OCI-LY1 (cell line): ENCODE measurements at regions not wholly inside any gene's neighbourhood (a gene's known extent, or its start where the extent isn't known, plus 50 kb on each side); places are given as distances from the start of the nearest gene placed in this dataset.

Source experiments
- H2AFZ ChIP-seq: fragments of 200-600 bp; sonication (generic), shearing (Covaris generic); 2 replicates; pipeline ENCODE4 v1.6.0; 2014; ENCODE audit warnings: antibody characterized with exemption, mild to moderate bottlenecking, low read length
- H3F3A ChIP-seq: fragments of 200-600 bp; sonication (generic), shearing (Covaris generic); 2 replicates; pipeline ENCODE4 v1.6.0; 2014; ENCODE audit warnings: mild to moderate bottlenecking, antibody characterized with exemption, low read length, moderate library complexity; ENCODE audit not compliant: insufficient read depth
- H3K27ac ChIP-seq: fragments of 200-600 bp; sonication (generic); 2 replicates; pipeline ENCODE4 v1.5.1; 2014; ENCODE audit warnings: low read length, mixed run types, mild to moderate bottlenecking, low read depth; ENCODE audit not compliant: poor library complexity, severe bottlenecking
- H3K27me3 ChIP-seq: fragments of 200-600 bp; sonication (generic); 2 replicates; pipeline ENCODE4 v1.6.0; 2014; ENCODE audit warnings: antibody characterized with exemption, mild to moderate bottlenecking, low read length, moderate library complexity; ENCODE audit not compliant: insufficient read depth
- H3K36me3 ChIP-seq: fragments of 200-600 bp; sonication (generic); 2 replicates; pipeline ENCODE4 v1.6.1; 2014; ENCODE audit warnings: mild to moderate bottlenecking, antibody characterized with exemption, low read length, moderate library complexity, mixed read lengths; ENCODE audit not compliant: insufficient read depth
- H3K4me1 ChIP-seq: fragments of 200-600 bp; sonication (generic); 2 replicates; pipeline ENCODE4 v1.5.1; 2014; ENCODE audit warnings: mild to moderate bottlenecking, low read length, moderate library complexity; ENCODE audit not compliant: insufficient read depth, severe bottlenecking
- H3K4me2 ChIP-seq: fragments of 200-600 bp; sonication (generic), shearing (Covaris generic); 2 replicates; pipeline ENCODE4 v1.6.1; 2014; ENCODE audit warnings: low read length
- H3K4me3 ChIP-seq: fragments of 200-600 bp; sonication (generic); 2 replicates; pipeline ENCODE4 v1.5.1; 2014; ENCODE audit warnings: low read length, low read depth, mild to moderate bottlenecking, mixed read lengths; ENCODE audit not compliant: poor library complexity, severe bottlenecking
- H3K79me2 ChIP-seq: fragments of 200-600 bp; shearing (Covaris generic); 2 replicates; pipeline ENCODE4 v1.6.1; 2016; ENCODE audit warnings: mixed run types, low read length, mixed read lengths; ENCODE audit not compliant: insufficient read depth
- H3K9ac ChIP-seq: fragments of 200-600 bp; sonication (generic), shearing (Covaris generic); 2 replicates; pipeline ENCODE4 v1.6.1; 2014; ENCODE audit warnings: mild to moderate bottlenecking, low read length, mixed read lengths
- H3K9me2 ChIP-seq: fragments of 200-600 bp; sonication (generic), shearing (Covaris generic); 2 replicates; pipeline ENCODE4 v1.6.1; 2014; ENCODE audit warnings: low read depth, mild to moderate bottlenecking, low read length, mixed read lengths
- H3K9me3 ChIP-seq: fragments of 200-600 bp; shearing (Covaris generic); 2 replicates; pipeline ENCODE4 v1.6.1; 2014; ENCODE audit warnings: low read length, mixed read lengths
- H4K20me1 ChIP-seq: fragments of 200-600 bp; sonication (generic), shearing (Covaris generic); 2 replicates; pipeline ENCODE4 v1.6.0; 2016; ENCODE audit warnings: mild to moderate bottlenecking, low read length; ENCODE audit not compliant: insufficient read depth
- EZH2 ChIP-seq: fragments of 200-600 bp; sonication (generic), shearing (Covaris generic); IDR thresholded peaks from 2 replicates; pipeline ENCODE4 v1.8.0; 2017; ENCODE audit warnings: borderline replicate concordance, mixed run types, mild to moderate bottlenecking, antibody characterized with exemption, low read length, moderate library complexity, mixed read lengths
- TF ChIP-seq, protein P1 (sequence below): fragments of 200-600 bp; sonication (generic), shearing (Covaris generic); IDR thresholded peaks from 2 replicates; pipeline ENCODE4 v1.5.1; 2017; ENCODE audit warnings: mild to moderate bottlenecking, antibody characterized with exemption, low read length, moderate library complexity, mixed read lengths

DNA sequence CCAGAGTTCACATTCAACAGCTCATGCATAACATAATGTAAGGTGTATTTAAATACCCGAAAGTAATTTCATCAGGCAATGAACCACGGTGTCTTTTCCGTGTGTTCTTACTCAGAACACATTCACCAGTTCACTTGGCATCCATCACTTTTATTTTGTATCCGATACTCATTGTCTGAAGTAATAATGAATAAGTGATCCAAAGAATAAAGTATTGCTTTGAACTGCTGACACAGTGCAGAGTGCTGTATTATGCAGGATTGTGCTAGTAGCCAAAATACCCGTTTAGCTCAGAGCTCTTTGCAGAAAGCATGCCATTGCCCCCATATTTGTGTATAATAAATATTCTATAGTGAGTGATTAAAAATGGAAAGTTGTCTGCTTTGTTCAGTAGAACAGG lies 460.9 kb upstream of the KCNMB2 start:
- Histone ChIP-seq H3F3A (no peaks in the 10 kb centered on the region), H3K79me2 (no peaks in the 10 kb centered on the region), H3K4me1 (no peaks in the 10 kb centered on the region), H3K27me3 (no peaks in the 10 kb centered on the region), H3K27ac (no peak overlapping the region), H3K9me2 (no peaks in the 10 kb centered on the region), H3K4me2 (no peak overlapping the region), H3K4me3 (no peak overlapping the region), H3K36me3 (no peaks in the 10 kb centered on the region), H4K20me1 (no peaks in the 10 kb centered on the region), H3K9ac (no peak overlapping the region), H3K9me3 (no peaks in the 10 kb centered on the region), H2AFZ (no peak overlapping the region)
- TF ChIP-seq, protein P1, sequence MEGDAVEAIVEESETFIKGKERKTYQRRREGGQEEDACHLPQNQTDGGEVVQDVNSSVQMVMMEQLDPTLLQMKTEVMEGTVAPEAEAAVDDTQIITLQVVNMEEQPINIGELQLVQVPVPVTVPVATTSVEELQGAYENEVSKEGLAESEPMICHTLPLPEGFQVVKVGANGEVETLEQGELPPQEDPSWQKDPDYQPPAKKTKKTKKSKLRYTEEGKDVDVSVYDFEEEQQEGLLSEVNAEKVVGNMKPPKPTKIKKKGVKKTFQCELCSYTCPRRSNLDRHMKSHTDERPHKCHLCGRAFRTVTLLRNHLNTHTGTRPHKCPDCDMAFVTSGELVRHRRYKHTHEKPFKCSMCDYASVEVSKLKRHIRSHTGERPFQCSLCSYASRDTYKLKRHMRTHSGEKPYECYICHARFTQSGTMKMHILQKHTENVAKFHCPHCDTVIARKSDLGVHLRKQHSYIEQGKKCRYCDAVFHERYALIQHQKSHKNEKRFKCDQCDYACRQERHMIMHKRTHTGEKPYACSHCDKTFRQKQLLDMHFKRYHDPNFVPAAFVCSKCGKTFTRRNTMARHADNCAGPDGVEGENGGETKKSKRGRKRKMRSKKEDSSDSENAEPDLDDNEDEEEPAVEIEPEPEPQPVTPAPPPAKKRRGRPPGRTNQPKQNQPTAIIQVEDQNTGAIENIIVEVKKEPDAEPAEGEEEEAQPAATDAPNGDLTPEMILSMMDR: no peak
- no peak for TF ChIP-seq EZH2

DNA sequence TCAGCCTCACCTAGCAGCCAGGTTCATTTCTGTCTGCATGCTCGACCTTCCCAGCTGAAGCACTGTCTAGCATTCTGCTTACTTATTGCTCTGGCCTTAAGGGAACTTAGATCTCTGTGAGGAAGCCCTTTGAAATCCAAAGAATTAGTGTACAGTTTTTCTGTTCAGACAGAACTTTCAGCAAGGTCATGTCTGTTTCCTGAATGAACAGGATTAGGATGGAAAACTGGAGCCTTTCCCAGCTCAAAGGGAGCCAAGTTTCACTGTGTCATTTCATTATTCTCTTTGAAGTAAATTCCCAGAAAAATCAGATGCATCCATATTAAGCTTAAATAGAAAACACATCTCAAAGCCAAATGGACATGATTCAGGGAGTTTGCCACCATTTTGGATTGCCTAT lies 457.3 kb upstream of the KCNMB2 start:
- Histone ChIP-seq H3K9me3 (no peaks in the 10 kb centered on the region), H4K20me1 (no peaks in the 10 kb centered on the region), H3K27me3 (no peaks in the 10 kb centered on the region), H3K27ac (no peak overlapping the region), H2AFZ (no peak overlapping the region), H3K4me2 (no peak overlapping the region), H3F3A (no peaks in the 10 kb centered on the region), H3K4me1 (no peaks in the 10 kb centered on the region), H3K4me3 (no peak overlapping the region), H3K9ac (no peak overlapping the region), H3K79me2 (no peaks in the 10 kb centered on the region), H3K9me2 (no peaks in the 10 kb centered on the region), H3K36me3 (no peaks in the 10 kb centered on the region)
- TF ChIP-seq, protein P1: no peak
- no peak for TF ChIP-seq EZH2

DNA sequence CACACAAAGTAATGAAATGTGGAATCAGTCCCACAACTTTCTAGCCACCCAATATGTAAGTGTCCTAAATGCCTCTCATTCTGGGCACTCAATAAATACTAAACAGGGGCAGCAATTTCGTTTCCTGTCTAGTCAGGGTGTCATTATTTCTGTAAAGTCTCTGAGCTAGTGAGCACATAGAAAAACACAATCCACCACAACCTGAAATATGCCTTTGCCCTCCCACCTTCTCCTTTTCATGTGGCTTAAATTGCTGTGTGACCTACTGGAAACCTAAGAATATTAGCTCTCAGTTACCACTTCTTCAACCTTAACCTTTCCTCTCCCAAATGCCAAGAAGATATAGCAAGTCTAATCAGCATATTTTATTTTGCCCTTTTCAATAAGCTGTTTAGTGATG lies 456.3 kb upstream of the KCNMB2 start:
- Histone ChIP-seq H3K36me3 (no peaks in the 10 kb centered on the region), H3K9ac (no peak overlapping the region), H3K79me2 (no peaks in the 10 kb centered on the region), H3K4me2 (no peak overlapping the region), H3K27ac (no peak overlapping the region), H4K20me1 (no peaks in the 10 kb centered on the region), H3K9me2 (no peaks in the 10 kb centered on the region), H3K9me3 (no peaks in the 10 kb centered on the region), H3K27me3 (no peaks in the 10 kb centered on the region), H3K4me1 (no peaks in the 10 kb centered on the region), H3K4me3 (no peak overlapping the region), H3F3A (no peaks in the 10 kb centered on the region), H2AFZ (no peak overlapping the region)
- no peak for TF ChIP-seq EZH2
- TF ChIP-seq, protein P1: no peak
